ENCODE measurements at regions not wholly inside any gene's neighbourhood (a gene's known extent, or its start where the extent isn't known, plus 50 kb on each side); places are given as distances from the start of the nearest gene placed in this dataset.
"Not testable (repeated sequence)": the region's sequence is repeated elsewhere in the genome, so short reads cannot be mapped to it uniquely, and the experiment has no call there.

DNA sequence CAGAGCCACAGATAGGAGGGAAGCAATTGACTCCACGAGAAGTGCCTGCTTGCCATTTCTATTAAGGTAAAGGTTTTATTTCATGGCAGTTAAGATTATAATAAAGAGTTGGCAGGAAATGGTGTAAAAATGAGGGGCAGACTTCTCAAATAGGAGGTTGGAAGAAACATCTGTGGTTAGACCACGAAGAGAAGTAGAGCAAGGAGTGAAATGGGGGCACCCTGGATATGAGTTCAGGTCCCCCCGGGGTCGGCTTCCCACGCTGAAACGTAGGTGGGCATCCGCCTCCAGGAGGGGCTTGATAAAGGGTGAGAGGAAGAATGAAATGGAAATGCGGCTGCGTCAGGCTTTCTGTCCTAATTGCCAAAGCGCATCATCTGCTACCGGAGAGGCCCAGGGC, 209.1 kb downstream of the MAF start:
- in situ Hi-C loops (cut with MboI; ENCODE audit: low pct_unique_long_range_greater_than_20kb, low sequenced_read_pairs) = no loop called here
- no peak for DNase-seq

DNA sequence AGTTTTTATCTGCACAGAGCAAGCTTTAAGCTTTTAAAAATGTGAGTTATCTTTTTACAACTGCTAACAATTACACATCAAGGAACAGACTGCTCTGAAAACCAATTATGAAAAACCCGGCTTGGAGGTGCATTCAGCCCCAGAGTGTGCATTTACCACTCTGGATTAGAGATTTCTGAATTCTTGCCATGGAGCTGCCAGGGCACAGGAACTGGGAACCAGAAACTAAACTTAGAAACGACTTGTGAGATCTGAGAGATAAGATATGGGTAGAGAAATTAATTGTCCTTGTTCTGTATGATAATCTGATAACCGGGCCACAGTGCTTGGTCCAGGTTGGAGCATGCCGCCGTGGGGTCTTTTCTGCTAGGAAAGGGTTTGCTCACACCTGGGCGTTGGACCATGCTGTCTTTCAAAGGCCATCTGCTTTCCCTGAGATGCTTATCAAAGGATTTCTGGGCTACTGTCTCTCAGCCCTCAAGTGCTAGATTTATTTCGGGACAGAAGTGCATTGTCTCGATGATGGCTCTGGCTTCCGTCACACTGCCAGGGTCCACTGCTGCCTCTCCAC, 210.0 kb downstream of the MAF start:
- DNase-seq = no peak
- in situ Hi-C loops (cut with MboI; ENCODE audit: low pct_unique_long_range_greater_than_20kb, low sequenced_read_pairs) = no loop called here

DNA sequence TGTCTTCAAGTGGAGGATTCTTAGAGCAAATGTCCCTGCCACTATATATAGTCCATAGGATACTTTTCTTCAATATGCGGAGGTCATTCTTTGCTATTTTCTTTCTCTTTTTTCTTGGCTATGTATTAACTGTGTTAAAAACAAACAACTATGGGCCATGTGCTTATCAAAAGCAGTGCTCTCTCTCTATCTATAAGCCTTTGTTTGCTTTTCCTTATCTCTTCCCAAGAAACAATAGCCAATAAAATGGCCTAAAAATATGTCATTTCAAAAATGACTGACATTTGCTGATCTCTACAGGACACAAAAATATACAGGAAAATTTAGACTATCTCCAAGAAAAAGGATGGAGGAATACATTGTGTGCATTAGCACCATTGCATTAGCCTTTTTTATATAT, 212.1 kb downstream of the MAF start:
- in situ Hi-C loops (cut with MboI; ENCODE audit: low pct_unique_long_range_greater_than_20kb, low sequenced_read_pairs) = no loop called here

DNA sequence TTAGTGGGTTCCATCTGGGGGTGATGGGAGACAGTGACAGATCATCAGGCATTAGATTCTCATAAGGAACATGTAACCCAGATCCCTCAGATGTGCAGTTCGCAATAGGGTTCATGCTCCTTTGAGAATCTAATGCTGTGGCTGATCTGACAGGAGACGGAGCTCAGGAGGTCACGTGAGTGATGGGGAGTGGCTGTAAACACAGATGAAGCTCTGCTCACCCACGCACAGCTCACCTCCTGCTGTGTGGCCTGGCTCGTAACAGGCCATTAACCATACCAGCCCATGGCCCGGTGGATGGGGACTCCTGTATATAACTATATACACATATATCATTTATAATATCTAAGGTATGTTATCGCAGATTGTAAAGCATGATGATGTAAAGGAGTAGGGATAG, 214.2 kb downstream of the MAF start:
- no peak for DNase-seq
- in situ Hi-C loops (cut with MboI; ENCODE audit: low pct_unique_long_range_greater_than_20kb, low sequenced_read_pairs) = no loop called here

More for the DNA sequence above, 212.1 kb downstream of the MAF start:
- DNase-seq = no peak

DNA sequence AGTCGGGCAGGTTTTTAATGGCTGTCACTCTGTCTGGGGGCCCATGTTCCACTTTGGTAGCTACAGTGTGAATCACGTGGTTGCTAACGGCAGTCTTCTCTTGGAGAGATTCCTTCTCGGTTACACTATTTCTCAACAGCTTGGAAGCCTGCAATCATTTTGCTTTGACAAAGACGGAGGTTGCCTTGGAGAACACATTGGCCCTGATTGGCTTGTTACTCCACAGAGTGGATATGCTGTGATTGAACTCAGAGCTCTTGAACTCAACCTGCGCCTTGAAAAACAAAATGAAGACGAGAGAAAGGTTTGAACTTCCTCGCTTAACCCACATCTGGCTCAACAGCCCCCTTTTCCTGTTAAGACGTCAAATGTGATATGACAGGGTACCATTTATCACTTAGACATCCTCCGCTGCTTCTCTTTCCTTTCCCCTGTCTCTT, 218.9 kb downstream of the MAF start:
- in situ Hi-C loops (cut with MboI; ENCODE audit: low pct_unique_long_range_greater_than_20kb, low sequenced_read_pairs) = no loop called here
- no peak for DNase-seq

DNA sequence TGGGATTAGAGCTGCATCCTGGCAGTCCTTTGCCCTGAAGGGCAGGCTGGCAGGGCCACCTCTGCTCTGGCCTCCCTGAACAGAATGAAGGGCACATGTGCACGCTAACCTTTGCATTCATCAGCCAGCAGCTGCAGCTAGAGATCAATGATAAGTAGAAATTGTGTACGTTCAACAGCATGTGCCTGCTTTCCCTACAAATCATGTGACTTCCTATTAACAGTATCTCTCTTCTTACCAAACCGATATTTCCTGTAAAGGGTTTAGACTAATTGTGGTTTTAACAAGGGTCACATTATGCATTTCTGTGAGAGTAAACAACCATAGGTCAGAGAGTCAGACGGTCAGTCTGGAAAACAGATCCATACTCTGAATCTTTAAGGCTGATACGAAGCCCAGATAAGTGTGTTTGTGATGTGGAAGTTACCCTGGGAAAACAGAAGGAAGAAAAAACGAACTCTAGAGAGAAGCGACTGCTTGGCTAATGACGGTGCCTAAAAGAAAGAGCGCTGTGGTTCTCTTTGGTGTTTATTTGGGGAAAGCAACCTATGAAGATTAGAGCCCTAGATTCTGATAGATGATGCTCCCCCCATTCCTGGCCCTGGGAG, 219.4 kb downstream of the MAF start:
- in situ Hi-C loops (cut with MboI; ENCODE audit: low pct_unique_long_range_greater_than_20kb, low sequenced_read_pairs) = no loop called here
- no peak for DNase-seq

DNA sequence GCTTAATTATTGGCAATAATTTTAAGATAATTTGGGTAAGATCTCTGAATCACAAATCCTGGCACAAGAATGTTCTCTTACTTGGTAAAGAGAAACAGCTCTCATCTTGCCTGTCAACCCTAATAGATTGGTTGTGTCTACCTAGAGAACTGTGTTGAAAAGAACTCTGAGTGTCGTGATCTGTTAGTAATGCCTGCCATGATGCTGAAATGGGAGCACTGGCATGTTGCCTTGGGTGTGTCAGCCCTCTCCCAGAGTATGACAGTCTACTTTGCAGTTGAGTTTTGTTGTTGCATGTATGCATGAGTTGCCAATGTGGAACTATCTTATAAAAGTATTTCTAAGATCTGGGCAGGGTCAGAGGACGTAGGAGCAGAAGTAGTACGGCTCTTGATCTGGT, 221.4 kb downstream of the MAF start:
- no peak for DNase-seq
- in situ Hi-C loops (cut with MboI; ENCODE audit: low pct_unique_long_range_greater_than_20kb, low sequenced_read_pairs) = no loop called here

DNA sequence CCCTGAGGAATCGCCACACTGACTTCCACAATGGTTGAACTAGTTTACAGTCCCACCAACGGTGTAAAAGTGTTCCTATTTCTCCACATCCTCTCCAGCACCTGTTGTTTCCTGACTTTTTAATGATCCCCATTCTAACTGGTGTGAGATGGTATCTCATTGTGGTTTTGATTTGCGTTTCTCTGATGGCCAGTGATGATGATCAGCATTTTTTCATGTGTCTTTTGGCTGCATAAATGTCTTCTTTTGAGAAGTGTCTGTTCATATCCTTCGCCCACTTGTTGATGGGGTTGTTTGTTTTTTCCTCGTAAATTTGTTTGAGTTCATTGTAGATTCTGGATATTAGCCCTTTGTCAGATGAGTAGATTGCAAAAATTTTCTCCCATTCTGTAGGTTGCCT, 223.5 kb downstream of the MAF start:
- DNase-seq; in situ Hi-C loops (cut with MboI; ENCODE audit: low pct_unique_long_range_greater_than_20kb, low sequenced_read_pairs): not testable (repeated sequence)

DNA sequence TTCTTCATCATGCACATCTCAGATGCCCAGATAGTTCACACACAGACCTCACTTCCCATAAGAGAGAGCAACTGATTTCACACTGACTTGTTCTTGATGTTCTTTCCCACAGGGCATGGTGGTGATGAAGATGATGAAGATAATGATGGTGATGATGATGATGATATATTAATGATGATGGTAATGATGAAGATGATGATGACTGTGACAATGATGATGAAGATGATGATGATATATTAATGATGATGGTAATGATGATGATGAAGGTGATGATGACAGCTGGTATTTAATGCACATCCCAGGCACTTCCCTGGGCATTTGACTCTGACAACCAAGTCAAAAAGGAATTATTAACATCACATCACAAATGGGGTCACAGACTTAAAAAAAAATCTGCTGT, 225.2 kb downstream of the MAF start:
- no peak for DNase-seq
- in situ Hi-C loops (cut with MboI; ENCODE audit: low pct_unique_long_range_greater_than_20kb, low sequenced_read_pairs) = no loop called here

DNA sequence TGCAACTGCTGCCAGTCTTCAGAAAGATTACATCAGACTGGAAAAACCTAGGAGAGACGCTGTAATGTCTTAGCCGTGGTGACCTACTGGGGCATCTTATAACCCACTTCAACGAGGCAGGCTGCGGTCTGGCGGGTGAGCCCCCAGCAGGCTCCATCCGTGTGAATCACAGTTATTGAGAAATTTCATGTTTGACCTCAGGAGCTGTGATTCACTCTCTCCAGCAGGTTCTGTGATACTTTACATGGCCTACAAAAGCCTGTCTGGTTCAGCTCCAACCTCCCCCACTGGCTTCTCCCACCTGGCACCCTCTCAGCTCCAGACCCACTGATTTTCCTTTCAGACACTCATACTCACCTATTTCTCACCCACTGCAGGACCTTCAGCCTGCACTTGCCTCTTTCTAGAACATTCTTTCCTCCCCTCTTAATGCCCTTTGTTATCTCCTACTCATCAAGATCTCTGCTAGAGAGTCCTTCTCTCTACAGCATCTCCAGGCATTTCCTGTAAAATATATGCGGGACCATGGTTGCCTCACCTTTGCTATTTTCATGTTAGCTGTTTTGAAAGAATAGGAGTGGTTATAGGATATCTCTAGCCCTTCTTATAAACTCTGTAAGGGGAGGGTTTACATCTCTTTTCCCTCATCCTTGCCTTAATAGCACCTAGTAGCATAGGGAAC, 227.9 kb downstream of the MAF start:
- in situ Hi-C loops (cut with MboI; ENCODE audit: low pct_unique_long_range_greater_than_20kb, low sequenced_read_pairs) = no loop called here
- DNase-seq = no peak

DNA sequence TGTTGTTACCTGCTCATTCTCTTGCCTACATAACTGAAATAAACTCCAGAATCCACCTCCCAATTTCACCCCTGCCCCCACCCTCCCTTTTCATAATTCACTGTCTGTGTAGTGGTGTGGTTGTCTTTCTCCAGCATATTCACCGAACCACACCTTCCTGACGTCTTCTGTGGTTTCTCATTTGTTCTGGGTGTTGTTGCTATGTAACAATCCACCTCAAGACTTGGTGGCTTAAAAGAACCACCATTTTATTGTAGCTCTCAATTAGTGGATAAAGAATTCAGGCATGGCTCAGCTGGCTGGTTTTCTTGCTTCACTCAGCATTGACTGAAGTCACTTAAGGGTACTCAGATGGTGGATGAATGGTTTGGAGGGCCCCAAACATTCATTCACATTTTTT, 229.8 kb downstream of the MAF start:
- DNase-seq = no peak

DNA sequence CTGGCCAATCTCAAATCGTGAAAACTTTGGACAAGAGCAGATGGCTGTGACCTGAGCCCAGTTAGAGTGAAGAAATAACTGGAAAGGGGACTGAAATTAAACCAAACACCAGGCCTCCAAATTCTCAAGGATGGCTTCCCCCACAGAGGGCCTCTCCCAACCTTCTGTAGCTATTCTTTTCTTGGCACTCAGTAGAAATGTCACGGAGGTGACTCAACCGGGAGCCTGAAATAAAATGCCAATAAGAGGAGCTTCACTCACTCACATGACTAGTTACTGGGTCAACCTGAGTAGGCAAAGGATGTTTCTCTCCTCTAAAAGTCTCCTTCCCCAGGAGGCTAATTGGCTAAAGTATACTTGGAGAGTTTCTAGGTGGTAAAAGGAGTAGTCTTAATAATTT, 230.7 kb downstream of the MAF start:
- in situ Hi-C loops (cut with MboI; ENCODE audit: low pct_unique_long_range_greater_than_20kb, low sequenced_read_pairs) = no loop called here
- no peak for DNase-seq

More for the DNA sequence above, 229.8 kb downstream of the MAF start:
- in situ Hi-C loops (cut with MboI; ENCODE audit: low pct_unique_long_range_greater_than_20kb, low sequenced_read_pairs) = no loop called here

DNA sequence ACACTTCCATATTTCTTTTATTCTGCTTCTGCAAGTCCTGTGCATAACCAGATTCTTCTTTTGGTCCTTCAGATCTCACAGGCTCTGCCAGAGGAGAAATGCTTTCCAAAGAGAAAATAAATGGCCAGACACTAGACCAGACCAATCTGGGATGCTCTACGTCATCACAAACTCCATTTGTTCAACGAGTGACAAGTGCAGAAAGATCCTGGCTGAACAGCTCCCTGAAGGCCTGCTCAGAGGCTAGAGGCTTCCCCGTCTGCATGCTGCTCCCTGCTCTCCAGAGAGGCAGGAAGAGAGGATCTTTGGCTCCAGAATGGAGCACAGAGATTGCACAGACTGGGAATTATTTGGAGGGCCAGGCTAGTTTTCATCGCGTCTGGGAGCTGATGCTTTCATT, 232.7 kb downstream of the MAF start:
- in situ Hi-C loops (cut with MboI; ENCODE audit: low pct_unique_long_range_greater_than_20kb, low sequenced_read_pairs) = no loop called here
- no peak for DNase-seq

DNA sequence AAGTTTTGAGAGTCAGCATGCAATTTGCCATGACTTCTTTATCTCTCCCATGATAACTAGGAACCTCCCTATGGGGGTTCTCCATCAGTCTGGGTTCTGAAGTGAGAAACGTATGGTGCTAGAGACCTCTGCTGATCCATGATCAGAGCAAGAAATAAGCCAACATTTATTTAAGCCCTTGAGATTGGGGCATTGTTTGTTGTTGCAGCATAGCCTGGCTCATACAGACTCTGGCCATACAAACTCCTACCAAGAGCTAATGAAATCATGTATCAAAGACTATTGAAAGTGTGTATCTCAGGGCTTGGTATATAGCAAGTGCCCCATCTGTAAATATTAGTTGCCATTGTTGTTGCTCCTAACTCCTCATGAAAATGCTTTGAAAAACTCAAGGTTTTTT, 233.9 kb downstream of the MAF start:
- in situ Hi-C loops (cut with MboI; ENCODE audit: low pct_unique_long_range_greater_than_20kb, low sequenced_read_pairs) = no loop called here
- no peak for DNase-seq

DNA sequence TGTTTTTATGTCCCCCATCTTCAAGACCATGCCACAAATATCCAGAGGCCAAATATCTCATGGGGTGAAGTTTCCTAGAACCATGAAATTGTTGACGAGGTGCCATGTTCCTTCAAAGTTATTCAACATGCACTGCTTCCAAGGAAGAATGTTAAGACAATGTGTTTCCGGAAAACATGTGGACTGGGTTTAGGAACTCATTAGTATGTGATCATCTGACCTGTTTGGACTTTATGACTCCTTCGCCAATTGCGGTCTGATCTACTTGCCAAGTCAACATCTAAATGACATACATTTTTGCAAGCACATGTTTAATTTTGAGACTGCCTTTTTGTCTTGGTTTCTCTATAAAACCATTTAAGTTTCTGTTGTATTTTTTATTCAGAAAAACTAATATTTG, 234.8 kb downstream of the MAF start:
- in situ Hi-C loops (cut with MboI; ENCODE audit: low pct_unique_long_range_greater_than_20kb, low sequenced_read_pairs) = no loop called here
- no peak for DNase-seq

DNA sequence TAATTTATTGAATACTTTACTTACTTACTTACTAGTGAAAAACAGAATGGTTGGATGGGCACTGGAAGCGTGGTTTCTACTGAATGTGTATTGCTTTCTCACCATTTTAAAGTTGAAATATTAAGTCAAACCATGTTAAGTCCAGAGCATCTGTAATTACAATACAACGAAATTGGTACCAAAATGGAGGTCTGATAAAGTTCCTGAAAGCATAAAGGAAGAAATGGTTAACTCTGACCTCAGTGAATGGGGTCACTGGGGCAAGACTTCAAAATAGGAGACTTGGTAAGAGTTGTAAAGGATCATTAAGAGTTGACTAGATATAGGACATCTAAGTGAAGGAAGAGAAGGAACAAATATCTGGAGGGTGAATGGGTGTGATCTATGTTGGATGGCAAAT, 237.1 kb downstream of the MAF start:
- in situ Hi-C loops (cut with MboI; ENCODE audit: low pct_unique_long_range_greater_than_20kb, low sequenced_read_pairs) = no loop called here
- DNase-seq = no peak

DNA sequence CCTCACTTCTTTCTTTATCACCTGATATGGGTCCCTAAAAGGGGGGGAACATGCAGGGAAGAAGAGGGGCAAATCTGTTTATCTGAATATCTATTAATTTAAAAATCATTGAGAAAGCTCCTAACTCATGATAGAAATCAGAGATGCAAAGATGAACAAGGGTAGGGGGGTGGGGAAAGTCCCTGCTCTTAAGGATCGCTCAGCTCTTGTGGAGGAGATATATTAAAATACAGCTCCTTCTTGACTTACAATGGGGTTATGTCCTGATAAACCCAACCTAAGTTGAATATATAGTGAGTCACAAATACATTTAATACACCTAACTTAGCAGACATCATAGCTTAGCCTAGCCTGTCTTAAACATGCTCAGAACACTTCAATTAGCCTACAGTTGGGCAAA, 237.5 kb downstream of the MAF start:
- in situ Hi-C loops (cut with MboI; ENCODE audit: low pct_unique_long_range_greater_than_20kb, low sequenced_read_pairs) = no loop called here
- DNase-seq = no peak

DNA sequence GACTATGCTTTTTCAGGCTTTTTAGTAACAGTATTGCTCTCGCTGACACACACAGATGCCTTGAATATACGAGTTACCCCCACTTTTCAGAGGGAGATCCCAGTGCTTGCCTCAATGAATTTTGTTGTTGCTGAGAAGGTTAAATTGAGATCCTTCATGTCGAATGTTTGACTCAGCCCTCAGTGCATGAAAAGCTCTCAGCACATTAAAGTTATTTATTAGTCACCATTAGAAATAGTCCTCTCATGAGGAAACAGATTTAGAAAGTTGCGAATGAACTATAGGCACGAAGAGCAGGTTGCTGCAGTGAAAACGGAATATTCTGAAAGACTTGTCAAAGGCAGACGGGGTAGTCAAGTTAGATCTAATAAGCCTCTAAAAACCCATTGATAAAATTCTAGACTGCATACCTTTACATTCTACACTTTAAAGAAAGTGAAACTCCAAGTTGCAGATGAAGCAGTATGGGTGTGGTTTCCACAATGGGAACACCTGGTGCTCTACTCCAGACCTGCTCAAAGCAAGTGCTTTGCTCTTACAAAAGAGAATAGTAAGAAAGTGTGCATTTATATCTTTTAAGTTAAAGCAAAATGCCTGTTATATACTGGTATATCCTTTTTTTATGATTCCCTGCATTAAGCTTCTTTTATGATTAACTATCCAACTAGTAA, 238.1 kb downstream of the MAF start:
- DNase-seq = no peak
- in situ Hi-C loops (cut with MboI; ENCODE audit: low pct_unique_long_range_greater_than_20kb, low sequenced_read_pairs) = no loop called here

DNA sequence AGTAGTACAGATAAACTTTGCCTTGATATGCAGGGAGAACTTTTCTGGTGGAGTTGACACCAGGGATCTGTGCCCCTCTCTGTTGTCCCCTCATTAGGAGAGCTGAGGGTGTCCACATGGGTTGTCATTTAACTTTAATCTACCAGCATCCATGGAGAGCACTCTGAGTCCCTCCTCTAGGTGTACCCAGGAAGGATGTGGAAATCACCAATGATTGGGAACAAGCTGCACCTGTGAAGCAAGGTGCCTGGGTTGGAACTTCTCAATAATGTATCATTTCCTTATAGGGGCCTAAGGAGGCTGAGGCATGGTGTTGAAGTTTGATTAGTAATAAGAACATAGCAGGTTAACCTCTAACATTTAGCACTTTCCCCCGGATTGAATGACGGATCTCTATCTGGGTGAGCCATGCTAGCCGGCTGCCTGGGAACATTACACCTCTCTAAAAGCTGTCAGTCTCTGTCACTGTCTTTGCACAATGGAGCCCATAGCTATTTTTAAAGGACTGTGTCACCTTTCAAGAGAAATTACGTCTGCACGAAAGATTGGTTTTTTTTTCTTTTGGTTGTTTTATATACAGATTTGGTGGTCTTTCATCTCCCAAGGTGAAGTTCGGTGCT, 239.3 kb downstream of the MAF start:
- DNase-seq = no peak
- in situ Hi-C loops (cut with MboI; ENCODE audit: low pct_unique_long_range_greater_than_20kb, low sequenced_read_pairs) = no loop called here

DNA sequence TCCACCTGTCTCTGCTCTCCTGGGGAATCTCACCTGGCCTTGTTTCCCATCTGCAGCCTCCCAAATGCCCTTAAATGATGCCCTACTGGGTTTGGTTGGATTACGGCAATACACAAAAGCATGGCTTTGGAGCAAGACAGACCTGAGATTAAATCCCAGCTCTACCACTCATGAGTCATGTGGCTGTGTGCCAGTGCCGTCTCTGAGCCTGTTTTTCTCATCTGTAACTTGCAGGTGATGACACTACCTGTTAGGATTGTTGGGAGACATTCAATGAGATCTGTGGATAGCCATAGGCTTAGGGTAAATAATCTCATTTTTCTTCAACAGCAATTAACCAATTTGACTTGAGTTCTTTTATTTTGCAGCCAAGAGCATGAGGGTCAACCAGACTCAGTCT, 240.3 kb downstream of the MAF start:
- no peak for DNase-seq
- in situ Hi-C loops (cut with MboI; ENCODE audit: low pct_unique_long_range_greater_than_20kb, low sequenced_read_pairs) = no loop called here
